ENCODE measurements at regions not wholly inside any gene's neighbourhood (a gene's known extent, or its start where the extent isn't known, plus 50 kb on each side); places are given as distances from the start of the nearest gene placed in this dataset.

GRCh38 chr1:17892851-17893250 lies 137.7 kb downstream of the ACTL8 start:
- Histone ChIP-seq H3K27ac (ENCODE audit: low read depth in 1 of 2, low read length in 2 of 2) (no peak overlapping the region), H3K27me3 (ENCODE audit: control insufficient read depth in 1 of 2, insufficient read depth in 2 of 2, low read length in 2 of 2) (peaks cover 3% of the 10 kb centered on the region in 2 experiments), H3K36me3 (ENCODE audit: insufficient read depth, low read length) (no peaks in the 10 kb centered on the region), H3K9me3 (ENCODE audit: control insufficient read depth in 1 of 2, insufficient read depth in 1 of 2, low read length in 2 of 2) (peaks cover 0 to 7% of the 10 kb centered on the region in 2 experiments), H3K4me1 (ENCODE audit: insufficient read depth, low read length) (no peaks in the 10 kb centered on the region), H3K4me3 (ENCODE audit: low read length) (no peak overlapping the region)
- Mint-ChIP-seq H3K4me3 (no peak overlapping the region), H3K27ac (no peak overlapping the region), H3K4me1 (ENCODE audit: low read depth) (no peaks in the 10 kb centered on the region), H3K9me3 (no peaks in the 10 kb centered on the region), H3K27me3 (peaks cover 35% of the 10 kb centered on the region), H3K36me3 (ENCODE audit: low read depth) (no peaks in the 10 kb centered on the region)
- TF ChIP-seq CTCF (IDR thresholded peaks at IDR 0.05), result no peak
- no peak for ATAC-seq (ENCODE audit: poor library complexity)
- CTCF ChIA-PET, result no interaction called here
- POLR2A ChIA-PET, result no interaction called here
- DNase-seq, result no peak
- intact Hi-C loops (cut with DNase I, micrococcal nuclease), result no loop called here

- no peak overlapping the region for H3K4me3 Mint-ChIP-seq
- Histone ChIP-seq H3K4me3 (ENCODE audit: low read length) (no peak overlapping the region), H3K27ac (ENCODE audit: low read depth in 1 of 2, low read length in 2 of 2) (no peak overlapping the region), H3K36me3 (ENCODE audit: insufficient read depth, low read length) (no peaks in the 10 kb centered on the region), H3K27me3 (ENCODE audit: control insufficient read depth in 1 of 2, insufficient read depth in 2 of 2, low read length in 2 of 2) (peaks cover 0 to 3% of the 10 kb centered on the region in 2 experiments), H3K4me1 (ENCODE audit: insufficient read depth, low read length) (no peaks in the 10 kb centered on the region), H3K9me3 (ENCODE audit: control insufficient read depth in 1 of 2, insufficient read depth in 1 of 2, low read length in 2 of 2) (peaks cover 0 to 5% of the 10 kb centered on the region in 2 experiments)
- ATAC-seq (ENCODE audit: poor library complexity) (no peak), DNase-seq (no peak)
- no peak overlapping the region for H3K27ac Mint-ChIP-seq
- ChIA-PET CTCF (no interaction called here), POLR2A (no interaction called here)
- TF ChIP-seq CTCF (IDR thresholded peaks at IDR 0.05), result no peak
- H3K36me3 Mint-ChIP-seq (ENCODE audit: low read depth), result no peaks in the 10 kb centered on the region
- intact Hi-C loops (cut with DNase I, micrococcal nuclease), result no loop called here
- H3K4me1 Mint-ChIP-seq (ENCODE audit: low read depth), result no peaks in the 10 kb centered on the region
- H3K9me3 Mint-ChIP-seq, result no peaks in the 10 kb centered on the region
- H3K27me3 Mint-ChIP-seq, result peaks cover 34% of the 10 kb centered on the region
Measured at GRCh38 chr1:17893891-17894631, 138.9 kb downstream of the ACTL8 start.

GRCh38 chr1:17895401-17895800 lies 140.3 kb downstream of the ACTL8 start:
- POLR2A ChIA-PET, result no interaction called here
- Histone ChIP-seq H3K4me3 (ENCODE audit: low read length) (no peak overlapping the region), H3K27me3 (ENCODE audit: control insufficient read depth in 1 of 2, insufficient read depth in 2 of 2, low read length in 2 of 2) (peaks cover 0 to 3% of the 10 kb centered on the region in 2 experiments), H3K36me3 (ENCODE audit: insufficient read depth, low read length) (no peaks in the 10 kb centered on the region), H3K4me1 (ENCODE audit: insufficient read depth, low read length) (no peaks in the 10 kb centered on the region), H3K27ac (ENCODE audit: low read depth in 1 of 2, low read length in 2 of 2) (no peak overlapping the region), H3K9me3 (ENCODE audit: control insufficient read depth in 1 of 2, insufficient read depth in 1 of 2, low read length in 2 of 2) (peaks cover 0 to 5% of the 10 kb centered on the region in 2 experiments)
- intact Hi-C loops (cut with DNase I, micrococcal nuclease), result no loop called here
- ATAC-seq (ENCODE audit: poor library complexity) (no peak), DNase-seq (no peak)
- peaks cover 30% of the 10 kb centered on the region for H3K27me3 Mint-ChIP-seq
- H3K4me1 Mint-ChIP-seq (ENCODE audit: low read depth), result no peaks in the 10 kb centered on the region
- CTCF ChIA-PET, result no interaction called here
- no peak for TF ChIP-seq CTCF (IDR thresholded peaks at IDR 0.05)
- no peaks in the 10 kb centered on the region for H3K36me3 Mint-ChIP-seq (ENCODE audit: low read depth)
- no peak overlapping the region for H3K27ac Mint-ChIP-seq
- no peaks in the 10 kb centered on the region for H3K9me3 Mint-ChIP-seq
- H3K4me3 Mint-ChIP-seq, result no peak overlapping the region

All from CD4-positive, alpha-beta T cell (primary cell).